Heart left ventricle (tissue), 16 donors: ENCODE measurements at regions not wholly inside any gene's neighbourhood (a gene's known extent, or its start where the extent isn't known, plus 50 kb on each side); places are given as distances from the start of the nearest gene placed in this dataset.

Experiments
- ATAC-seq, 4 donors: fragments of 200-7000 bp; cut with Tn5 transposase; one replicate each; pipeline ENCODE4 v1.9.1; 2020 to 2022; ENCODE audit warnings: moderate library complexity in 4 of 4, mild to moderate bottlenecking in 3 of 4, moderate number of reproducible peaks in 1 of 4
- DNase-seq, 5 donors: peaks; one replicate each; pipeline ENCODE4 v3.0.0-alpha.2; 2020
- H3K27ac ChIP-seq, 12 donors: fragments of 200-600 bp; sonication (generic) in 4 of 12; one replicate each; pipeline versions ENCODE4 v1.5.0 to v1.8.0; 2016 to 2022; ENCODE audit warnings: mild to moderate bottlenecking in 2 of 12
- H3K27me3 ChIP-seq, 9 donors: fragments of 200-600 bp; sonication (generic) in 2 of 9; one replicate each; pipeline versions ENCODE4 v1.5.1 to v1.8.0; 2016 to 2022; ENCODE audit warnings: mild to moderate bottlenecking in 3 of 9
- H3K36me3 ChIP-seq, 9 donors: fragments of 200-600 bp; sonication (generic) in 2 of 9; one replicate each; pipeline versions ENCODE4 v1.5.0 to v1.8.0; 2018 to 2022; ENCODE audit warnings: mild to moderate bottlenecking in 2 of 9
- H3K4me1 ChIP-seq, 12 donors: fragments of 200-600 bp; sonication (generic) in 4 of 12; one replicate each; pipeline versions ENCODE4 v1.5.0 to v1.8.0; 2016 to 2022; ENCODE audit warnings: mild to moderate bottlenecking in 3 of 12
- H3K4me3 ChIP-seq, 12 donors: fragments of 200-600 bp; sonication (generic) in 4 of 12; one replicate each; pipeline versions ENCODE4 v1.5.0 to v1.8.0; 2017 to 2022; ENCODE audit warnings: mild to moderate bottlenecking in 9 of 12, moderate library complexity in 4 of 12
- H3K9me3 ChIP-seq, 12 donors: fragments of 200-600 bp; sonication (generic) in 4 of 12; one replicate each; pipeline versions ENCODE4 v1.5.0 to v1.8.0; 2016 to 2022; ENCODE audit warnings: mild to moderate bottlenecking in 1 of 12
- CTCF ChIP-seq, 12 donors: fragments of 200-600 bp; sonication (generic) in 4 of 12; IDR thresholded peaks; one replicate each; pipeline versions ENCODE4 v1.5.0 to v1.8.0; 2018 to 2022; ENCODE audit warnings: antibody characterized with exemption in 12 of 12, mild to moderate bottlenecking in 5 of 12
- POLR2A ChIP-seq, 2 donors: fragments of 450-650 bp; IDR thresholded peaks; one replicate each; pipeline ENCODE4 v1.6.1; 2017; ENCODE audit warnings: antibody characterized with exemption in 2 of 2, mild to moderate bottlenecking in 2 of 2, moderate library complexity in 2 of 2
- WGBS, 4 donors: extraction: QIAGEN DNeasy Blood & Tissue Kit in 2 of 4; methylation state at CpG; one replicate each; pipeline versions ENCODE4 v1.1.5 to v1.1.7; 2013 to 2018; 5-methylcytosine and 5-hydroxymethylcytosine counted together
- intact Hi-C, 10 donors: fragments of 100-400 bp; cut with DNase I; formaldehyde crosslinking; loops; one replicate each; pipeline versions ENCODE4 v1.11.1 to v1.14.2; 2022
- donor health status: ischemic (EF 13 %, LVEDD 7.1; RV severe dilation, severe dysfunction).
- donor health status: healthy with polysubstance abuse.
- donor health status: DM: no; HTN: yes; CAD: no.
- donor health status: DM: no; HTN: no; CAD: no.
- donor health status: ischemic (EF 25% LVEDD 6.9; RV normal size, moderate dysfunction).
- donor health status: ischemic (EF 25% LVEDD 5.7; RV mildly dilated, moderate dysfunction).
- donor health status: healthy.
- donor health status: DM: yes; HTN: yes; CAD: no.
- donor health status: ischemic (EF 35%, LVEDD 5.7; RV mildly dilated, moderate dysfunction).
- donor health status: nonischemic (EF 11% LVEDD 7.7; RV severe dilation, severe dysfunction).
- donor health status: DM: yes; HTN: yes; CAD: no.
- donor health status: PGD.
- donor health status: ischemic (EF 29% LVEDD 5.4; RV normal size, mild dysfunction).
- donor health status: nonischemic (EF 23%, LVEDD 6.1; RV moderate dilation, normal function).

GRCh38 chr6:54698974-54699373, 147.6 kb upstream of the FAM83B start:
- ATAC-seq (no peak), DNase-seq (no peak)
- no peak for TF ChIP-seq CTCF (IDR thresholded peaks at IDR 0.05)
- TF ChIP-seq POLR2A (IDR thresholded peaks at IDR 0.05), result no peak
- intact Hi-C loops, result loop anchor here in 1 of 10 donors (5.0 kb wide), 1 partner anchor 712 kb away; no protein-coding TSS in a partner anchor
- Histone ChIP-seq H3K27me3 (no peaks in the 10 kb centered on the region), H3K36me3 (no peaks in the 10 kb centered on the region), H3K27ac (no peak overlapping the region), H3K9me3 (no peaks in the 10 kb centered on the region), H3K4me1 (no peaks in the 10 kb centered on the region), H3K4me3 (no peak overlapping the region)
- WGBS, 4 donors, result 44 to 60% (median 47%) methylated on average over 3 of the region's 3 CpGs

DNA sequence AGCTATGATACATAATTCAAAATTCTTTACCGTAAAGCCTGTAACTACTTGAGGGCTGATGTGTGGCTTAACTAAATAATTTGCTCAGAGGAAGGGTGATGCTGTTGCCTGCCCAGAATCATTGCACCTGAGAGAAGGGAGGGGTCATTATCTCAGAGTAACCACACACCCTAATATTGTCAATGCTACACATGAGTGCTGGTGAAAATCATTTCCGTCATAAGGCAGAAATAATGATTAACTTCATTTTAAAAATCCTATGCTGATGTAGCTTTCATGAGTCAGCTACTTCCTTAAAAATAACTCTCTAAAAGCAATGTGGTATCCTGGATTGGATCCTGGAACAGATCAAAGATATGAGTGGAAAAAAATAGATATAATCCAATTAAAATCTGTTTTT, 146.4 kb upstream of the FAM83B start:
- intact Hi-C loops, result no loop called here
- Histone ChIP-seq H3K4me1 (no peaks in the 10 kb centered on the region), H3K36me3 (no peaks in the 10 kb centered on the region), H3K9me3 (no peaks in the 10 kb centered on the region), H3K27ac (no peak overlapping the region), H3K4me3 (no peak overlapping the region), H3K27me3 (no peaks in the 10 kb centered on the region)
- DNase-seq (no peak), ATAC-seq (no peak)
- 88 to 95% (median 93%) methylated on average over 2 of the region's 2 CpGs for WGBS, 4 donors
- TF ChIP-seq POLR2A (IDR thresholded peaks at IDR 0.05) (no peak), CTCF (IDR thresholded peaks at IDR 0.05) (no peak)

GRCh38 chr6:54702772-54703171, 143.8 kb upstream of the FAM83B start:
- no peaks in the 10 kb centered on the region for H3K4me1 ChIP-seq
- no peak overlapping the region for H3K4me3 ChIP-seq
- 52 to 78% (median 72%) methylated on average over 3 of the region's 3 CpGs for WGBS, 4 donors
- no peaks in the 10 kb centered on the region for H3K27me3 ChIP-seq
- DNase-seq (no peak), ATAC-seq (no peak)
- TF ChIP-seq POLR2A (IDR thresholded peaks at IDR 0.05) (no peak), CTCF (IDR thresholded peaks at IDR 0.05) (no peak)
- no peaks in the 10 kb centered on the region for H3K9me3 ChIP-seq
- H3K27ac ChIP-seq, result no peak overlapping the region
- no peaks in the 10 kb centered on the region for H3K36me3 ChIP-seq
- intact Hi-C loops, result no loop called here

GRCh38 chr6:54706391-54706790, 140.2 kb upstream of the FAM83B start:
- Histone ChIP-seq H3K9me3 (no peaks in the 10 kb centered on the region), H3K4me1 (peaks cover 0 to 5% (median 0%) of the 10 kb centered on the region in 12 donors), H3K27ac (no peak overlapping the region), H3K27me3 (no peaks in the 10 kb centered on the region), H3K4me3 (no peak overlapping the region), H3K36me3 (no peaks in the 10 kb centered on the region)
- no peak for ATAC-seq
- WGBS, 4 donors, result 81 to 86% (median 84%) methylated on average over 3 of the region's 3 CpGs
- intact Hi-C loops, result no loop called here
- TF ChIP-seq CTCF (IDR thresholded peaks at IDR 0.05) (no peak), POLR2A (IDR thresholded peaks at IDR 0.05) (no peak)
- DNase-seq, result no peak
